ENCODE measurements at regions not wholly inside any gene's neighbourhood (a gene's known extent, or its start where the extent isn't known, plus 50 kb on each side); places are given as distances from the start of the nearest gene placed in this dataset.

DNA sequence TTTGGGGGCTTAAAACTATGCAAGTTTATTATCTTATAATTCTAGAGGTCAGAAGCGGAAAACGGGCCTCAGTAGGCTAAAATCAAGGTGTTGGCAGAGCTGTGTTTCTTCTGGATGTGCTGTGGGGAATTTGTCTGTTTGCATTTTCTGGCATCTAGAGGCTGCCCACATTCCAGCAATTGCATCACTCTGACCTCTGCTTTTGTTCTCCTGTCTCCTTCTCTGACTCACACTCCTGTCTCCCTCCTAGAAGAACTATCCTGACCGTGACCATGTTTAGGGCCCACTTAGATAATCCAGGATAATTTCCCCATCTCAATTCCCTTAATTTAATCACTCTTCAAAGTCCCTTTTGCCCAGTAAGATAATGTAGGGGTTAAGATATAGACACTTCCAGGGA lies 127.4 kb upstream of the DEPDC1 start:
- Histone ChIP-seq H3K36me3 (no peaks in the 10 kb centered on the region), H3K27ac (no peak overlapping the region), H3K4me3 (no peak overlapping the region), H3K9me3 (peaks cover 0 to 4% of the 10 kb centered on the region in 2 donors), H3K27me3 (no peaks in the 10 kb centered on the region), H3K4me1 (no peaks in the 10 kb centered on the region)
- no peak for DNase-seq (ENCODE audit: low spot score in 2 of 2)
- intact Hi-C loops (cut with DNase I): no loop called here
- TF ChIP-seq, protein P1, sequence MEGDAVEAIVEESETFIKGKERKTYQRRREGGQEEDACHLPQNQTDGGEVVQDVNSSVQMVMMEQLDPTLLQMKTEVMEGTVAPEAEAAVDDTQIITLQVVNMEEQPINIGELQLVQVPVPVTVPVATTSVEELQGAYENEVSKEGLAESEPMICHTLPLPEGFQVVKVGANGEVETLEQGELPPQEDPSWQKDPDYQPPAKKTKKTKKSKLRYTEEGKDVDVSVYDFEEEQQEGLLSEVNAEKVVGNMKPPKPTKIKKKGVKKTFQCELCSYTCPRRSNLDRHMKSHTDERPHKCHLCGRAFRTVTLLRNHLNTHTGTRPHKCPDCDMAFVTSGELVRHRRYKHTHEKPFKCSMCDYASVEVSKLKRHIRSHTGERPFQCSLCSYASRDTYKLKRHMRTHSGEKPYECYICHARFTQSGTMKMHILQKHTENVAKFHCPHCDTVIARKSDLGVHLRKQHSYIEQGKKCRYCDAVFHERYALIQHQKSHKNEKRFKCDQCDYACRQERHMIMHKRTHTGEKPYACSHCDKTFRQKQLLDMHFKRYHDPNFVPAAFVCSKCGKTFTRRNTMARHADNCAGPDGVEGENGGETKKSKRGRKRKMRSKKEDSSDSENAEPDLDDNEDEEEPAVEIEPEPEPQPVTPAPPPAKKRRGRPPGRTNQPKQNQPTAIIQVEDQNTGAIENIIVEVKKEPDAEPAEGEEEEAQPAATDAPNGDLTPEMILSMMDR (IDR thresholded peaks at IDR 0.05): no peak

GRCh38 chr1:68625624-68626023 lies 128.7 kb upstream of the DEPDC1 start:
- Histone ChIP-seq H3K27me3 (no peaks in the 10 kb centered on the region), H3K4me1 (no peaks in the 10 kb centered on the region), H3K4me3 (no peak overlapping the region), H3K9me3 (peaks cover 0 to 4% of the 10 kb centered on the region in 2 donors), H3K36me3 (no peaks in the 10 kb centered on the region), H3K27ac (no peak overlapping the region)
- no peak for DNase-seq (ENCODE audit: low spot score in 2 of 2)
- intact Hi-C loops (cut with DNase I): no loop called here
- TF ChIP-seq, protein P1 (IDR thresholded peaks at IDR 0.05): no peak

- Histone ChIP-seq H3K4me1 (no peaks in the 10 kb centered on the region), H3K9me3 (no peaks in the 10 kb centered on the region), H3K27me3 (no peaks in the 10 kb centered on the region), H3K36me3 (no peaks in the 10 kb centered on the region), H3K4me3 (no peak overlapping the region), H3K27ac (no peak overlapping the region)
- intact Hi-C loops (cut with DNase I): no loop called here
- no peak for DNase-seq (ENCODE audit: low spot score in 2 of 2)
- TF ChIP-seq, protein P1 (IDR thresholded peaks at IDR 0.05): no peak
Measured at GRCh38 chr1:68633141-68633919, 136.4 kb upstream of the DEPDC1 start.

GRCh38 chr1:68644504-68644903 lies 147.6 kb upstream of the DEPDC1 start:
- TF ChIP-seq, protein P1 (IDR thresholded peaks at IDR 0.05): no peak
- Histone ChIP-seq H3K4me3 (no peak overlapping the region), H3K4me1 (no peaks in the 10 kb centered on the region), H3K27ac (no peak overlapping the region), H3K9me3 (no peaks in the 10 kb centered on the region), H3K36me3 (no peaks in the 10 kb centered on the region), H3K27me3 (no peaks in the 10 kb centered on the region)
- intact Hi-C loops (cut with DNase I): no loop called here
- no peak for DNase-seq (ENCODE audit: low spot score in 2 of 2)

- TF ChIP-seq, protein P1 (IDR thresholded peaks at IDR 0.05): no peak
- no peaks in the 10 kb centered on the region for H3K9me3 ChIP-seq
- no peaks in the 10 kb centered on the region for H3K36me3 ChIP-seq
- H3K4me3 ChIP-seq: no peak overlapping the region
- H3K4me1 ChIP-seq: no peaks in the 10 kb centered on the region
- intact Hi-C loops (cut with DNase I): no loop called here
- DNase-seq (ENCODE audit: low spot score in 2 of 2): no peak
- no peaks in the 10 kb centered on the region for H3K27me3 ChIP-seq
- H3K27ac ChIP-seq: no peak overlapping the region
Measured at GRCh38 chr1:68651115-68651514, 154.2 kb upstream of the DEPDC1 start.

All from ascending aorta (tissue), 2 donors.